HepG2 (cell line): ENCODE measurements at regions not wholly inside any gene's neighbourhood (a gene's known extent, or its start where the extent isn't known, plus 50 kb on each side); places are given as distances from the start of the nearest gene placed in this dataset.

Source experiments
- ATAC-seq: fragments of 200-7000 bp; cut with Tn5 transposase; 3 replicates; pipeline ENCODE4 v1.9.1; 2020; ENCODE audit warnings: mild to moderate bottlenecking, moderate library complexity
- BruUV-seq: library from RNA; stranded (reverse); fragments of 400-500 nt; replicated peaks from 2 replicates; lab custom pipeline; 2021; lab: Mats Ljungman, UMichigan
- CTCF ChIA-PET: fragments of 300-600 bp; formaldehyde crosslinking; extraction: SDS; loops from one replicate; lab custom pipeline; 2021; ENCODE audit warnings: low total read pairs, inconsistent platforms, low intra/inter-chr PET ratio; lab: Yijun Ruan, JAX
- POLR2A ChIA-PET: fragments of 350-600 bp; sonication (Branson Sonifier 250); formaldehyde crosslinking; loops from one replicate; lab custom pipeline; 2020; ENCODE audit warnings: antibody characterized with exemption, inconsistent platforms; lab: Yijun Ruan, JAX
- DNase-seq: peaks from one replicate; pipeline ENCODE4 v3.0.0-alpha.2; 2015; ENCODE audit warnings: low spot score
- FAIRE-seq: peaks from 3 replicates; lab custom pipeline; 2011; peaks lifted over from hg19 to GRCh38; lab: Jason Lieb, UNC
- H2AFZ ChIP-seq: one replicate; pipeline ENCODE4 v1.6.1; 2011; ENCODE audit warnings: low read length, inconsistent platforms
- H3K27ac ChIP-seq: fragments of 300-600 bp; 3 replicates; pipeline ENCODE4 v1.8.0; 2011; ENCODE audit warnings: mixed run types, mild to moderate bottlenecking, mixed read lengths, low read length, inconsistent platforms; ENCODE audit not compliant: insufficient read depth; ENCODE audit errors: extremely low read length
- H3K27me3 ChIP-seq, 2 experiments: fragments of 200-600 bp in 1 of 2; 2 replicates in 1 of 2; 3 replicates in 1 of 2; pipeline versions ENCODE4 v1.6.0 to v1.8.0; 2011; ENCODE audit warnings: low read length in 2 of 2, mild to moderate bottlenecking in 2 of 2, moderate library complexity in 2 of 2, inconsistent platforms in 1 of 2; ENCODE audit not compliant: insufficient read depth in 2 of 2, control insufficient read depth in 1 of 2
- H3K36me3 ChIP-seq, 2 experiments: fragments of 200-600 bp in 1 of 2; replicated peaks in 1 of 2; 2 replicates in 1 of 2; 3 replicates in 1 of 2; pipeline versions ENCODE4 v1.5.1 to v1.8.0; 2011; ENCODE audit warnings: low read length in 2 of 2, inconsistent platforms in 1 of 2; ENCODE audit not compliant: insufficient read depth in 2 of 2, control insufficient read depth in 1 of 2
- H3K4me1 ChIP-seq: 2 replicates; pipeline ENCODE4 v1.5.1; 2012; ENCODE audit warnings: low read length, inconsistent platforms; ENCODE audit not compliant: insufficient read depth
- H3K4me2 ChIP-seq: 2 replicates; pipeline ENCODE4 v1.6.0; 2011; ENCODE audit warnings: low read depth, low read length, inconsistent platforms
- H3K4me3 ChIP-seq, 3 experiments: fragments of 200-600 bp in 1 of 3; sonication (generic), shearing (Covaris generic) in 1 of 3; replicated peaks in 1 of 3; 2 replicates each; pipeline ENCODE4 v1.5.1; 2011 to 2016; ENCODE audit warnings: low read length in 3 of 3, inconsistent platforms in 2 of 3, low read depth in 2 of 3, mild to moderate bottlenecking in 2 of 3, control low read depth in 1 of 3, mixed read lengths in 1 of 3; ENCODE audit not compliant: insufficient read depth in 1 of 3
- H3K79me2 ChIP-seq: one replicate; pipeline ENCODE4 v1.6.1; 2011; ENCODE audit warnings: low read length, inconsistent platforms; ENCODE audit not compliant: insufficient read depth
- H3K9ac ChIP-seq: 2 replicates; pipeline ENCODE4 v1.6.0; 2011; ENCODE audit warnings: mild to moderate bottlenecking, low read depth, low read length, inconsistent platforms; ENCODE audit not compliant: insufficient read depth
- H3K9me3 ChIP-seq: 2 replicates; pipeline ENCODE4 v1.5.1; 2012; ENCODE audit warnings: mild to moderate bottlenecking, low read length
- H4K20me1 ChIP-seq: 2 replicates; pipeline ENCODE4 v1.6.0; 2011; ENCODE audit warnings: inconsistent platforms, mild to moderate bottlenecking, low read length, moderate library complexity; ENCODE audit not compliant: insufficient read depth
- ADNP ChIP-seq: sonication (generic); formaldehyde crosslinking; IDR thresholded peaks from 2 replicates; pipeline ENCODE4 v1.4.0; 2020; ENCODE audit warnings: missing genetic modification reagents
- EEA1 ChIP-seq: sonication (generic); formaldehyde crosslinking; IDR thresholded peaks from 2 replicates; pipeline ENCODE4 v1.5.1; 2020; ENCODE audit warnings: mild to moderate bottlenecking, missing genetic modification reagents, borderline replicate concordance
- EED ChIP-seq: sonication (generic); formaldehyde crosslinking; IDR thresholded peaks from 2 replicates; pipeline ENCODE4 v1.5.0; 2020; ENCODE audit warnings: mild to moderate bottlenecking, missing genetic modification reagents
- FOXJ3 ChIP-seq: sonication (generic); formaldehyde crosslinking; IDR thresholded peaks from 2 replicates; pipeline ENCODE4 v1.4.0; 2020; ENCODE audit warnings: missing genetic modification reagents, mild to moderate bottlenecking, borderline replicate concordance
- GATAD1 ChIP-seq: IDR thresholded peaks from 2 replicates; pipeline ENCODE4 v1.6.1; 2016; ENCODE audit warnings: missing genetic modification reagents, missing compliant biosample characterization
- GTF3A ChIP-seq: sonication (generic); formaldehyde crosslinking; conservative IDR thresholded peaks from 2 replicates; pipeline ENCODE4 v1.4.0; 2020; ENCODE audit warnings: mild to moderate bottlenecking, missing genetic modification reagents
- HHEX ChIP-seq: IDR thresholded peaks from 2 replicates; pipeline ENCODE4 v1.6.1; 2016; ENCODE audit warnings: control low read depth
- PHF8 ChIP-seq: sonication (generic); formaldehyde crosslinking; IDR thresholded peaks from 2 replicates; pipeline ENCODE4 v1.5.0; 2020; ENCODE audit warnings: missing genetic modification reagents
- SP2 ChIP-seq: sonication (generic); formaldehyde crosslinking; IDR thresholded peaks from 2 replicates; pipeline ENCODE4 v1.5.1; 2020; ENCODE audit warnings: mild to moderate bottlenecking, missing genetic modification reagents
- SYNCRIP ChIP-seq: fragments of 200-400 bp; formaldehyde crosslinking; IDR thresholded peaks from 2 replicates; pipeline ENCODE4 v1.6.1; 2018; ENCODE audit warnings: mild to moderate bottlenecking, low read depth, low read length; ENCODE audit not compliant: insufficient read depth
- TAF15 ChIP-seq: fragments of 200-400 bp; formaldehyde crosslinking; IDR thresholded peaks from one replicate; pipeline ENCODE4 v1.6.1; 2018; ENCODE audit warnings: mild to moderate bottlenecking, low read depth, low read length; ENCODE audit not compliant: poor library complexity, severe bottlenecking
- TSC22D2 ChIP-seq: sonication (generic); formaldehyde crosslinking; IDR thresholded peaks from 2 replicates; pipeline ENCODE4 v1.5.1; 2020; ENCODE audit warnings: missing genetic modification reagents, mild to moderate bottlenecking, borderline replicate concordance
- ZFP36L2 ChIP-seq: sonication (generic); formaldehyde crosslinking; IDR thresholded peaks from 2 replicates; pipeline ENCODE4 v1.4.0; 2020; ENCODE audit warnings: missing genetic modification reagents
- ZNF382 ChIP-seq: sonication (generic); formaldehyde crosslinking; IDR thresholded peaks from 2 replicates; pipeline ENCODE4 v1.5.0; 2020; ENCODE audit warnings: missing genetic modification reagents, mild to moderate bottlenecking, borderline replicate concordance
- ZNF496 ChIP-seq: sonication (generic); formaldehyde crosslinking; IDR thresholded peaks from 2 replicates; pipeline ENCODE4 v1.8.1; 2023; ENCODE audit warnings: mild to moderate bottlenecking, moderate library complexity, missing genetic modification reagents; ENCODE audit not compliant: insufficient replicate concordance
- ZNF530 ChIP-seq: sonication (generic); formaldehyde crosslinking; IDR thresholded peaks from 2 replicates; pipeline ENCODE4 v1.5.0; 2020; ENCODE audit warnings: low read depth, mild to moderate bottlenecking, missing genetic modification reagents
- ZNF678 ChIP-seq: sonication (generic); formaldehyde crosslinking; IDR thresholded peaks from 2 replicates; pipeline ENCODE4 v1.4.0; 2020; ENCODE audit warnings: mild to moderate bottlenecking, missing genetic modification reagents
- ZNF709 ChIP-seq: sonication (generic); formaldehyde crosslinking; IDR thresholded peaks from 2 replicates; pipeline ENCODE4 v1.5.0; 2020; ENCODE audit warnings: mild to moderate bottlenecking, missing genetic modification reagents
- WGBS: methylation state at CpG from one replicate; pipeline ENCODE4 v1.1.6; 2017; ENCODE audit warnings: low lambda C conversion rate; 5-methylcytosine and 5-hydroxymethylcytosine counted together
- in situ Hi-C: cut with HindIII; loops from 2 replicates; pipeline ENCODE4 v1.10.0; 2017; ENCODE audit warnings: low pct_unique_long_range_greater_than_20kb; ENCODE audit not compliant: extremely low pct_ligation_motif_present
- intact Hi-C: fragments of 100-400 bp; cut with micrococcal nuclease; formaldehyde crosslinking; loops from one replicate; pipeline ENCODE4 v1.10.0; 2022; ENCODE audit not compliant: unreplicated experiment
- TF ChIP-seq, protein P1 (sequence below): sonication (generic); formaldehyde crosslinking; IDR thresholded peaks from 2 replicates; pipeline ENCODE4 v1.5.0; 2020; ENCODE audit warnings: missing genetic modification reagents

DNA sequence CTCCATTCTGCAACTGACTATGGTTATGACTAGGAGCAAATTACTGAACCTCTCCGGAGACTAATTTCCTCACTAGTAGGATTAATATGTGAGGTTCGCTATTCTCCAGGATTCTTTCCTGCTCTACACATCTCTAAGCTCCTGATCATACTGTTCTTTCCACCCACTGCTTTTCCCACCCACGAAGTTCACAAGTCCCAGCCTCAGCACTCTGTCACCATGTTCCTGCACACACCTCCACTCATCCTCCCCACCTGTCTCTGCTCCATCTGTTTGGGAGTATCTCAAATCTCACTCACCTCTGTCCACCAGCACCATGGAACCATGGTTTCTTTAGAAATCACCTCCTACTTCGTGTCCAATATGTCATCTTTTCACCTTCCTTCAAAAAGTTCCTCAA lies 185.3 kb downstream of the LRATD1 start:
- H3K9me3 ChIP-seq: peaks cover 17% of the 10 kb centered on the region; the same call in 1 of the 2 replicates
- no peaks in the 10 kb centered on the region for H4K20me1 ChIP-seq
- FAIRE-seq: no peak
- TF ChIP-seq SP2 (CRISPR knock-in tag) (no peak), FOXJ3 (no peak), TSC22D2 (CRISPR knock-in tag) (no peak), ZNF496 (CRISPR knock-in tag) (no peak), SYNCRIP (no peak), HHEX (CRISPR knock-in tag) (no peak), ZNF678 (CRISPR knock-in tag) (no peak), ZNF709 (CRISPR knock-in tag) (no peak), ZNF382 (no peak), GTF3A (CRISPR knock-in tag) (no peak), ZFP36L2 (CRISPR knock-in tag) (no peak), ZNF530 (no peak), ADNP (no peak), GATAD1 (CRISPR knock-in tag) (no peak), PHF8 (CRISPR knock-in tag) (no peak), EED (CRISPR knock-in tag) (no peak), EEA1 (CRISPR knock-in tag) (no peak), TAF15 (no peak)
- TF ChIP-seq, protein P1, sequence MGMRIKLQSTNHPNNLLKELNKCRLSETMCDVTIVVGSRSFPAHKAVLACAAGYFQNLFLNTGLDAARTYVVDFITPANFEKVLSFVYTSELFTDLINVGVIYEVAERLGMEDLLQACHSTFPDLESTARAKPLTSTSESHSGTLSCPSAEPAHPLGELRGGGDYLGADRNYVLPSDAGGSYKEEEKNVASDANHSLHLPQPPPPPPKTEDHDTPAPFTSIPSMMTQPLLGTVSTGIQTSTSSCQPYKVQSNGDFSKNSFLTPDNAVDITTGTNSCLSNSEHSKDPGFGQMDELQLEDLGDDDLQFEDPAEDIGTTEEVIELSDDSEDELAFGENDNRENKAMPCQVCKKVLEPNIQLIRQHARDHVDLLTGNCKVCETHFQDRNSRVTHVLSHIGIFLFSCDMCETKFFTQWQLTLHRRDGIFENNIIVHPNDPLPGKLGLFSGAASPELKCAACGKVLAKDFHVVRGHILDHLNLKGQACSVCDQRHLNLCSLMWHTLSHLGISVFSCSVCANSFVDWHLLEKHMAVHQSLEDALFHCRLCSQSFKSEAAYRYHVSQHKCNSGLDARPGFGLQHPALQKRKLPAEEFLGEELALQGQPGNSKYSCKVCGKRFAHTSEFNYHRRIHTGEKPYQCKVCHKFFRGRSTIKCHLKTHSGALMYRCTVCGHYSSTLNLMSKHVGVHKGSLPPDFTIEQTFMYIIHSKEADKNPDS (CRISPR knock-in tag): no peak
- no peak for ATAC-seq
- 9% methylated on average over 4 of the region's 4 CpGs for WGBS
- H3K79me2 ChIP-seq: no peaks in the 10 kb centered on the region
- no peak overlapping the region for H3K27ac ChIP-seq
- BruUV-seq: no TSS peak
- no peak for DNase-seq
- intact Hi-C loops (no loop called here), in situ Hi-C loops (no loop called here)
- H3K36me3 ChIP-seq: no peaks in the 10 kb centered on the region
- CTCF ChIA-PET: no interaction called here
- POLR2A ChIA-PET: no interaction called here
- H3K9ac ChIP-seq: no peak overlapping the region
- H3K27me3 ChIP-seq: no peaks in the 10 kb centered on the region
- no peak overlapping the region for H3K4me2 ChIP-seq
- no peak overlapping the region for H3K4me3 ChIP-seq
- no peaks in the 10 kb centered on the region for H3K4me1 ChIP-seq
- H2AFZ ChIP-seq: no peak overlapping the region
